GM06990 (cell line): ENCODE measurements at regions not wholly inside any gene's neighbourhood (a gene's known extent, or its start where the extent isn't known, plus 50 kb on each side); places are given as distances from the start of the nearest gene placed in this dataset.

Experiments
- DNase-seq: peaks from one replicate; pipeline ENCODE4 v3.0.0-alpha.2; 2011; ENCODE audit not compliant: insufficient read length; ENCODE audit errors: extremely low read depth
- H3K27me3 ChIP-seq: replicated peaks from 2 replicates; pipeline ENCODE4 v1.6.0; 2011; ENCODE audit warnings: low read length; ENCODE audit not compliant: control insufficient read depth, insufficient read depth
- H3K36me3 ChIP-seq: 2 replicates; pipeline ENCODE4 v1.5.1; 2011; ENCODE audit warnings: low read length; ENCODE audit not compliant: control insufficient read depth, insufficient read depth
- H3K4me3 ChIP-seq: replicated peaks from 2 replicates; pipeline ENCODE4 v1.5.1; 2011; ENCODE audit warnings: low read depth, mild to moderate bottlenecking, control low read depth, low read length
- CTCF ChIP-seq: IDR thresholded peaks from 2 replicates; pipeline ENCODE4 v1.5.1; 2011; ENCODE audit warnings: low read length, control low read depth, mild to moderate bottlenecking, inconsistent platforms; ENCODE audit not compliant: insufficient read depth, poor library complexity, severe bottlenecking

DNA sequence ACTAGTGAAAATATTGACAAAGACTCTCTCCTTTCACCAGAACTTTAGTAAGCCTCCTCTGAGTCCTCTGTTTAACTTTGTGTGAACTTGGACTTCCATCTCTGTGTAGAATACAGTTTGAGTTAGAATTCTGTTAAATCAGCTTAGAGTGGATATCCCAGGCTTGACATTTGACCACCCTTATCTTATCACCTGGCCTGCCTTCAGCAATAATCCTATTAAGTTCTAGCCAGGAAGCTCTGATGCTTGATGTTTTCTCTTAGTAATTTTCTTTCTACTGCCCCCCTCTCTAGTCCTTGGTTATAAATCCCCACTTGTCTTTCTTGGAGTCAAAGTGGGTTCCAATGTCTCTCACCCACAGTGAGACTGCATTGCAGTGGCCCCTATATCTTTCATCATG is 702.7 kb upstream of the GCFC2 start:
- no peak for DNase-seq
- Histone ChIP-seq H3K36me3 (no peaks in the 10 kb centered on the region), H3K27me3 (no peaks in the 10 kb centered on the region), H3K4me3 (no peak overlapping the region)
- no peak for TF ChIP-seq CTCF

- H3K36me3 ChIP-seq: no peaks in the 10 kb centered on the region
- H3K27me3 ChIP-seq: no peaks in the 10 kb centered on the region
- TF ChIP-seq CTCF: no peak
- no peak for DNase-seq
- H3K4me3 ChIP-seq: no peak overlapping the region
These were observed 695.6 kb upstream of the GCFC2 start for GRCh38 chr2:76406134-76406855.

- no peak for TF ChIP-seq CTCF
- Histone ChIP-seq H3K36me3 (no peaks in the 10 kb centered on the region), H3K27me3 (no peaks in the 10 kb centered on the region), H3K4me3 (no peak overlapping the region)
- no peak for DNase-seq
These were observed 682.6 kb upstream of the GCFC2 start for GRCh38 chr2:76393356-76393755.

DNA sequence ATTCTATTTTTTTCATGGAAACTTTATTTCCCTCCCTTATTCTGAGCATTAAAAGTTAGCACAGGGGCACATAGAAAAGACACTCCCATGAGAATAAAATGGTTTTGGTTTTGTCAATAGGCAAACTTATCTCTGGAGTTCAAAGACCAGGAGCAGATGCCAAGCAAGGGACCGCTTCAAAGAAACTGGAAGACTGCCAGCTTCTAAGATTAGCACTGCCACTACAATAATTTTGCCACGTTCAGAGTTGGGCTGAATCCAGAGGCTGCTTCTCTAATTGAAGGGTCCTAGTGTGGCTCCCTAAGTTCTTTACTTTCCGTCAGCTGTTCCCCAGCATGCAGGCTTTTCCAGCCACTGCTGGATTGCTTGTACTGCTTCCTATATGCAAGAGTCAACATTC is 681.0 kb upstream of the GCFC2 start:
- TF ChIP-seq CTCF: no peak
- DNase-seq: no peak
- Histone ChIP-seq H3K27me3 (no peaks in the 10 kb centered on the region), H3K36me3 (no peaks in the 10 kb centered on the region), H3K4me3 (no peak overlapping the region)

GRCh38 chr2:76387294-76387693 is 676.6 kb upstream of the GCFC2 start:
- no peak overlapping the region for H3K4me3 ChIP-seq
- no peak for DNase-seq
- no peaks in the 10 kb centered on the region for H3K36me3 ChIP-seq
- no peak for TF ChIP-seq CTCF
- H3K27me3 ChIP-seq: no peaks in the 10 kb centered on the region

- no peaks in the 10 kb centered on the region for H3K36me3 ChIP-seq
- DNase-seq: no peak
- no peak for TF ChIP-seq CTCF
- H3K4me3 ChIP-seq: no peak overlapping the region
- H3K27me3 ChIP-seq: no peaks in the 10 kb centered on the region
These were observed 675.2 kb upstream of the GCFC2 start for GRCh38 chr2:76385943-76386342.
